Medulla oblongata (tissue), 1 donor: ENCODE measurements at regions not wholly inside any gene's neighbourhood (a gene's known extent, or its start where the extent isn't known, plus 50 kb on each side); places are given as distances from the start of the nearest gene placed in this dataset.
"Not testable (repeated sequence)": the region's sequence is repeated elsewhere in the genome, so short reads cannot be mapped to it uniquely, and the experiment has no call there.

Source experiments
- DNase-seq: peaks from one replicate; pipeline ENCODE4 v3.0.0-alpha.2; 2015; ENCODE audit errors: extremely low spot score

DNA sequence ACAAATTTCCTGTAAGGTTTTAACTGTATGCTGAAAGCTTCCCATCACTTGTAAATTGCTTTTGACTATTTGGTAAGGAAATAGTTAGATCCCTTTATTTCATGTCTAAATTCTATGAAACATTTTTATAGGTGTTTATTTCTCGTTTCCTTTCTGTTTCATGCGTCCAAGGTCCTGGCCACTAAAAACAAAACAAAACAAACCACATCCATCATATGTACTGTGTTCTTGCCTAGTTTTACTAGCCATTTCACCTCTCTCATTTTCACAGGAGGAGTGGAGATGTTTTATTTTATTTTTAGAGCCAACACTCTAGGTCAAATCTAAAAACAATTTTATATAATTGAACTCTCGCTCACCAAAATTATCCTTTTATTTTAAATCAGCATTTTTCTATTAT is 375.2 kb upstream of the CTSO start:
- DNase-seq = no peak

- no peak for DNase-seq
Measured at GRCh38 chr4:156326246-156326645, 372.6 kb upstream of the CTSO start.

GRCh38 chr4:156322592-156322991 is 368.9 kb upstream of the CTSO start:
- DNase-seq = no peak

DNA sequence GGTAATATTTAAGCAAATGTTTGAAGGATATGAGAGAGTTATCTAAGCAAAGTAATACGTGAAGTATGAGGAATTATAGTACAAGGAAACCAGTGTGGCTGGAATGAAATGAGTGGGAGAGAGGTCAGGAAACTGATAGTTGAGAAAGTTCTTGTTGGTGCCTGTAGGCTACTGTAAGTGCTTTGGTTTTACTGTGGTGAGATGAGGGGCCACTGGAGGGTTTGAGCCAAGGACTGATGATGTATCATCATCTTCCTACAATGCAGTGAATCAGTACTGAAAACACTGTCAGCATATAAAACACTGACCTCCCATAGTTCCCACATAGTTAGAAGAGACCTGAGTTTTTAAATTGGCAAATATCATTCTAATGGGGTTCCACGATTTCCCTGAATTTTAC is 367.5 kb upstream of the CTSO start:
- DNase-seq = no peak

DNA sequence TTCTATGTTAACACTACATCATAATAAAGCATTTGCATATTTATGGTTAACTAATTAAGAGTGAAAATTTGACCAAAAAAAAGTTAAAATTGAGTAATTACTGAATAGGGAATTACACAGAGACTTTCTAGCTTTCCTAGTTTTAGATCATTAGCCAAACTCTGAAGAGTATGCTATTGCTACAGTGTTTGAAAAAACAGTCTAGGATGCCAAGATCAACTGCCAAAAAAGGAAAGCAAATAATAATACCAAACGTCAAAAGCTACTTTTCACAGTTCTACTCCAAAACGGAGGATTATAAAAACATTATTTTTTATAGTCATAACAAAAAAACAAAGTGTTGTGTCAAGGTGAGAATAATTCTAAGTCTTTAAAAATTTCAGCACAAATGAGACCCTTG is 359.8 kb upstream of the CTSO start:
- peak; percentile 12 for DNase-seq

GRCh38 chr4:156312261-156312847 is 358.7 kb upstream of the CTSO start:
- no peak for DNase-seq

DNA sequence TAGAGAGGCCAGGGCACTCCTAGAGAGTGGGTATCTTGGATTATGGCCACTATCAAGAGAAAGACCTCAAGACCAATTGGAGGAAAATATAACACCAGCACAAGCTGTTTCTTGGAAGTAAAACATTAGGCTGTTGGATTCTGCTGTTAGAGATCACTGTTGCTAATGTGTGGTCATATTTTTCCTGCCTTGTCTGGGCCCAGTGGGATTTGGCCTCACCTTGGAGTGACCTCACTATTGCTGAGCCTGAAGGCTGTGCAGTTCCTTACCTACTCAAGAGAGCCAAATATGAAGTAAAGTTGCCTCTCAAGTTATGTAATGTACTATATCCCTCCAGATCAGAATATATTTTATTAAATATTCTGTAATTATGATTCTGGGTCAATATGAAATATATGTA is 355.4 kb upstream of the CTSO start:
- DNase-seq = no peak

DNA sequence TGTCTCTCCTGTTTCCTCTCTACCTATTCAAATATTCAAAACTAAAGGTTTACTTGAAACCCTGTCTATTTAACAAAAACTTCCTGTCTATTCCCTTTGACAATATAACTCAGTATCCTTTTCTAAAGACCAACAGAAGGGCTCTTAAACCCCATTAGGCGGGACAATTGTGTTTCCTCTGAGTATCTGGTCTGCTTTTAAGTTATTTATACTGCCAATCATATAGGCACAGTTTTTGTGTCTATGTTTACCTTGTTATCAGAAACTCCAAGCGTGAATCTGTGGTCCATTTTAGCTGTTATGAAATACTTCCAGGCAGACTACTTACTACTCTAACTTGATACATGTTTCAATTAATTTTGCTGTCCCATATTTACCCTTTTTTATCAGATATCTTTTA is 350.0 kb upstream of the CTSO start:
- DNase-seq = no peak

GRCh38 chr4:156298230-156298629 is 344.6 kb upstream of the CTSO start:
- peak; percentile 24 for DNase-seq

DNA sequence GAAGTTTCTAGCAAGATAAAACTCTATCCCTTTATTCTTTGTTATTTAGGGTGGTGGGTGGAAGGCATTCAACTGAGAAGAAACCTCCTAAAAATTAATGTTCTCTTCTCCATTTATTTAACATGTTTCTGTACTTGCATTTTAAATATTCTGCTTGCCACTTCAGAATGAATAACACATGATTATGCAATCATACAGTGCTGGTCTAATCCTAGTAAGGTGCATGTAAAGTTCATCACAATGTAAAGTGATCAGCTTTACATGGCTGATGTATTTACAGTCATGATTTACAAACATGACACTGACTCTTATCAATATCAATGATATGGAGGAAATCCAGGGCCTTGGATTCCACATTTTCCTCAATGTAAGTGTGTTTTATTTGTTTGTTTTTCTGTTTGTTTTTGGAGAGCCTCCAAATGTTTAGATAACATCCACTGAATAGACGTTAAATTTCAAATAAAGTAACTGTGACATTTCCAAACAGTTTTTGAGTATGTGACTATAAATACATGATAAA is 342.1 kb upstream of the CTSO start:
- no peak for DNase-seq

- DNase-seq = peak; percentile 21
Measured at GRCh38 chr4:156294577-156294976, 340.9 kb upstream of the CTSO start.

- DNase-seq = no peak
Measured at GRCh38 chr4:156293657-156294297, 340.1 kb upstream of the CTSO start.

- DNase-seq = no peak
Measured at GRCh38 chr4:156291317-156291716, 337.7 kb upstream of the CTSO start.

- DNase-seq = no peak
Measured at GRCh38 chr4:156290811-156291210, 337.1 kb upstream of the CTSO start.

- DNase-seq = not testable (repeated sequence)
Measured at GRCh38 chr4:156290026-156290425, 336.4 kb upstream of the CTSO start.

DNA sequence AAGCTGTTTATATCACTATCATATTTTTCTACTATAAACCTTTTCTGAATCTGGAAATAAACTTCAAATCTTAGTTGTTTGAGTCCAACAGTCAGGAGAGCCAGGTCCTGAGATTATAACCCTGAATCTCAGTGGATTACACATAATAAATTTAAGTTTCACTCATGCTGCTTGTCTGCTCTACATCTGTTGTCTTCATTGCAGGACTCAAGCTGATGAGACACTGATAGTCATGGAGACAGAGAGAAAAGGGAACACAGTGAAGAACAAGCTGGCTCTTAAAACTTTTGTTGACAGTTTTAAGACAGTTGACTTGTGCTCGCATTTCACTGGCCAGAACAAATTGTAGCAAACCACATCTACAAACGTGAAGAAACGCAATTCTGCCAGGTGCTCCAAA is 327.0 kb upstream of the CTSO start:
- DNase-seq = no peak

GRCh38 chr4:156265407-156265806 is 311.7 kb upstream of the CTSO start:
- DNase-seq = no peak

DNA sequence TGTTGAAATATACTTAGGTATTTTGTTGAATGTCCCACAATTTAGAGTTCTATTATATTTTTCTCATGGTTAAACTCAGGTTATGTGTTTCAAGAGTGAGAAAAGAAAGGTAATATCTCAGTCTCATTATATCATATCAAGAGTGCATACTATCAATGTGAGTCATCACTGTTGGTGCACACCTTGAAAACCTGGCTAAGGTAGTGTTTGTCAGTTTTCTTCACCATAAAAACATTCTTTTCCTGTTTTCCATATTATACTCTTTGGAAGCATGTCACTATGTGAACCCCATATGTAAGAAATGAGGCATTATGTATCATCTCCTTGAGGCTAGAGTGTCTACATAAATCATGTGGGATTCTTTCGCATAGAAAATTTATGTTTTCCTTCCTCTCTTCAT is 307.6 kb upstream of the CTSO start:
- DNase-seq = no peak

DNA sequence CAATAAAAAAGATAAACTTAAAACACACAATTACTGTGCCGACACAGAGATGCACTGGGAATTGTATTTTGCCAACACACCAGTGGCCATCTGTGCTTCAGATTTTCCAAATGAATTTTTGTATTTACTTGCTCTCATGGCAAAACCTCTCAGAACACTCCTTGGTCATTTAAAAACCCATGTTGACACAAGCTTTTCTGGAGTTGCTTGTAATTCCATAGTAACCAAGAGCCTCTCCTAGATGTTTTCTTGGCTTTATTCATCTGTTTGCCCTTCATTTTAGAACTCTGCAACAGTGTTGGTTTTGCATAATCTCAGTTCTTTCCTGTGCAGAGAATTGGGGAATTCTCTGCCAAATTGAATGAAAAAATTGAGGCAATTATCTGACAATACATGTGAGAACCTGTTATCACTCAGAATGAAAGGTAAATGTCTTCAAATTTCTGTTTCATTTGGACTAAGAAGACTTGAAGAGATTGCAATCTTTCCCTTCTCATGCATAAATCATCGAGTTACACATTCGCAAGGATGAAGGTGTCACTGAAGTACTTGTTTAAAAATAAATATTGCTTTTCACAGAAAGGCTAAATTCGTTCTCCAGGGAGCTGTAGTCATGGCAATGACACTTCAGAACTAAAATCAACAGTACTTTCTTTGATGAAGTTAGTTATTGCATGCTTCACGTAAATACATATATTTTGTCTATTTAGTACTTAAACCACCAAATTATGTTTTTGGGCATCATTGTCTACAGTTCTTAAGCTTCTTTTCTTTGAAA is 301.8 kb upstream of the CTSO start:
- peak; percentile 13 for DNase-seq

DNA sequence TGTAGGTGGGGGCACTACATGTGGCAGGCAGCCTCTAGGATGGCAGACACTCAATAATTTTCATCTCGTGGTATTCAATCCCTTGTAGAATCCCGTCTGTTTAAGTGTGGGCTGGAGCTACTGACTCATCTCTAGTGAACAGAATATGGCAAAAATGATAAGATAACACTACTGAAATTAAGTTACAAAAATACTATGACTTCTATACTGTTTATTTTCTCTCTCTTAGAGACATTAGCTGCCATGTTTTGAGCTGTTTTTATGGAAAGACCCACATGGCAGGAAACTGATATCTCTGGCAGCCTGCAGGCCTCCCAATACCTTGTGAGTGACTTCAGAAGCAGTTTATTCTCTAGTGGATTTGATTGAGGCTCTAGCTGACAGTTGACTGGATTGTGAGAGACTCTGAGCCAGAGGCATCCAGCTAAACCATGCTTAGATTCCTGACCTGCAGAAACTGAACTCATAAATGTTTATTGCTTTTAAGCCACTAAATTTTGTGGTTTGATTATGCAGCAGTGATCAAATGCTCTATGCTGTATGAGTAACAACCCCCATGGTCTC is 298.8 kb upstream of the CTSO start:
- DNase-seq = no peak

- no peak for DNase-seq
Measured at GRCh38 chr4:156251373-156252065, 297.9 kb upstream of the CTSO start.

DNA sequence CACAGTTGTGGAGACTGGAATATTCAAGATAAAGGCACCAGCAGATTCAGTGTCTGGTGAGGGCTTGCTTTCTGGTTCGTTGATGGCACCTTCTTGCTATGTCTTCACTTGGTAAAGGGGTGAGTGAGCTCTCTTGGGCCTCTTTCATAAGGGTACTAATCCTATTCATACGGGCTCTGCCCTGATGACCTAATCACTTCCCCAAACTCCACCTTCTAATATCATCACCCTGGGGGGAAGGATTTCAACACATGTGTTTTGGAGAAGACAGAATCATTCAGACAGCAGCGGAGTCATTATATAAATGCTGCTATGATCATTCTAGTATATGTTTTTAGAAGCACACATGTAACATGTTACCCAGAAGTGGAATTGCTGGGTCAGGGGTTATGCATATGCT is 295.3 kb upstream of the CTSO start:
- DNase-seq = no peak
